ENCODE measurements at regions not wholly inside any gene's neighbourhood (a gene's known extent, or its start where the extent isn't known, plus 50 kb on each side); places are given as distances from the start of the nearest gene placed in this dataset.

- TF ChIP-seq, protein P1, sequence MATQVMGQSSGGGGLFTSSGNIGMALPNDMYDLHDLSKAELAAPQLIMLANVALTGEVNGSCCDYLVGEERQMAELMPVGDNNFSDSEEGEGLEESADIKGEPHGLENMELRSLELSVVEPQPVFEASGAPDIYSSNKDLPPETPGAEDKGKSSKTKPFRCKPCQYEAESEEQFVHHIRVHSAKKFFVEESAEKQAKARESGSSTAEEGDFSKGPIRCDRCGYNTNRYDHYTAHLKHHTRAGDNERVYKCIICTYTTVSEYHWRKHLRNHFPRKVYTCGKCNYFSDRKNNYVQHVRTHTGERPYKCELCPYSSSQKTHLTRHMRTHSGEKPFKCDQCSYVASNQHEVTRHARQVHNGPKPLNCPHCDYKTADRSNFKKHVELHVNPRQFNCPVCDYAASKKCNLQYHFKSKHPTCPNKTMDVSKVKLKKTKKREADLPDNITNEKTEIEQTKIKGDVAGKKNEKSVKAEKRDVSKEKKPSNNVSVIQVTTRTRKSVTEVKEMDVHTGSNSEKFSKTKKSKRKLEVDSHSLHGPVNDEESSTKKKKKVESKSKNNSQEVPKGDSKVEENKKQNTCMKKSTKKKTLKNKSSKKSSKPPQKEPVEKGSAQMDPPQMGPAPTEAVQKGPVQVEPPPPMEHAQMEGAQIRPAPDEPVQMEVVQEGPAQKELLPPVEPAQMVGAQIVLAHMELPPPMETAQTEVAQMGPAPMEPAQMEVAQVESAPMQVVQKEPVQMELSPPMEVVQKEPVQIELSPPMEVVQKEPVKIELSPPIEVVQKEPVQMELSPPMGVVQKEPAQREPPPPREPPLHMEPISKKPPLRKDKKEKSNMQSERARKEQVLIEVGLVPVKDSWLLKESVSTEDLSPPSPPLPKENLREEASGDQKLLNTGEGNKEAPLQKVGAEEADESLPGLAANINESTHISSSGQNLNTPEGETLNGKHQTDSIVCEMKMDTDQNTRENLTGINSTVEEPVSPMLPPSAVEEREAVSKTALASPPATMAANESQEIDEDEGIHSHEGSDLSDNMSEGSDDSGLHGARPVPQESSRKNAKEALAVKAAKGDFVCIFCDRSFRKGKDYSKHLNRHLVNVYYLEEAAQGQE (IDR thresholded peaks at IDR 0.05; ENCODE audit: borderline replicate concordance): no peak
- TF ChIP-seq, protein P1 (CRISPR knock-in tag; IDR thresholded peaks at IDR 0.05; ENCODE audit: low read depth): no peak
- TF ChIP-seq CTCFL (IDR thresholded peaks at IDR 0.05; ENCODE audit: borderline replicate concordance, insufficient read depth, low read depth, low read length, poor library complexity, severe bottlenecking): no peak
- no peak for TF ChIP-seq KAT7 (CRISPR knock-in tag; IDR thresholded peaks at IDR 0.05; ENCODE audit: borderline replicate concordance)
- peak; percentile 60; the same call in 1 of the 2 replicates for TF ChIP-seq LCOR (CRISPR knock-in tag; IDR thresholded peaks at IDR 0.05)
- TF ChIP-seq, protein P2, sequence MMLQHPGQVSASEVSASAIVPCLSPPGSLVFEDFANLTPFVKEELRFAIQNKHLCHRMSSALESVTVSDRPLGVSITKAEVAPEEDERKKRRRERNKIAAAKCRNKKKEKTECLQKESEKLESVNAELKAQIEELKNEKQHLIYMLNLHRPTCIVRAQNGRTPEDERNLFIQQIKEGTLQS (IDR thresholded peaks at IDR 0.05): peak; percentile 65
- TF ChIP-seq, protein P2 (CRISPR knock-in tag; conservative IDR thresholded peaks at IDR 0.05): no peak
- TF ChIP-seq, protein P3, sequence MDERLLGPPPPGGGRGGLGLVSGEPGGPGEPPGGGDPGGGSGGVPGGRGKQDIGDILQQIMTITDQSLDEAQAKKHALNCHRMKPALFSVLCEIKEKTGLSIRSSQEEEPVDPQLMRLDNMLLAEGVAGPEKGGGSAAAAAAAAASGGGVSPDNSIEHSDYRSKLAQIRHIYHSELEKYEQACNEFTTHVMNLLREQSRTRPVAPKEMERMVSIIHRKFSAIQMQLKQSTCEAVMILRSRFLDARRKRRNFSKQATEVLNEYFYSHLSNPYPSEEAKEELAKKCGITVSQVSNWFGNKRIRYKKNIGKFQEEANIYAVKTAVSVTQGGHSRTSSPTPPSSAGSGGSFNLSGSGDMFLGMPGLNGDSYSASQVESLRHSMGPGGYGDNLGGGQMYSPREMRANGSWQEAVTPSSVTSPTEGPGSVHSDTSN (CRISPR knock-in tag; IDR thresholded peaks at IDR 0.05; ENCODE audit: low read depth): no peak
- TF ChIP-seq, protein P3 (tag; conservative IDR thresholded peaks at IDR 0.05; ENCODE audit: low read depth): no peak
- no peak for TF ChIP-seq SP1 (CRISPR knock-in tag; IDR thresholded peaks at IDR 0.05)
- no peak for TF ChIP-seq HNRNPH1 (optimal IDR thresholded peaks at IDR 0.05; ENCODE audit: low read depth, low read length)
- TF ChIP-seq FOS (IDR thresholded peaks at IDR 0.05; ENCODE audit: extremely low read depth, insufficient read length): no peak
- peak; percentile 50; the same call in 1 of the 2 replicates for TF ChIP-seq TCF3 (CRISPR knock-in tag; IDR thresholded peaks at IDR 0.05)
Observed at GRCh38 chr1:59128239-59128736, 168.6 kb upstream of the FGGY start (continued).
